GM21737 (cell line): ENCODE measurements at regions not wholly inside any gene's neighbourhood (a gene's known extent, or its start where the extent isn't known, plus 50 kb on each side); places are given as distances from the start of the nearest gene placed in this dataset.
"Not testable (repeated sequence)": the region's sequence is repeated elsewhere in the genome, so short reads cannot be mapped to it uniquely, and the experiment has no call there.

Source experiments
- ATAC-seq: cut with Tn5 transposase; IDR thresholded peaks from one replicate; pipeline ENCODE4 v1.9.1; 2021; ENCODE audit warnings: mild to moderate bottlenecking, moderate library complexity; ENCODE audit not compliant: unreplicated experiment

DNA sequence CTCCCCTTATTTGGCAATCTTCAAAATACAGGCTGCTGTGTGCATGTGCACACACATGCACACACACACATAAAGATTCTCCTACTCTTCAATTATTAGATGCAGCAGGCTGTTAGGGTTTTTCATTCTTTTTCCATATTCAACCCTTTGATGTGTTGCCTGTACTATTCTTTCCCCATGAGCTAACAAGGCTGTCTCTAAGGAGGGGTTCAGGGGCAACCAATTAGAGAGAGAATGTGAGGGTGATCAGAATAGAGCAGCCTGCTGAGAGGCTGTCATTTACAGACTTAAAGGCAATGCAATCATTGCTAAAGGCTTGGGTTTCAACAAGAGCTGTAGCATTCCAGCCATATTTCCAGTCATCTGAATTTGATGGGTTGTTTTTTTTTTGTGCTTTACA lies 467.4 kb upstream of the ID4 start:
- ATAC-seq, result no peak

- no peak for ATAC-seq
Measured at GRCh38 chr6:19370831-19371230, 466.3 kb upstream of the ID4 start.

DNA sequence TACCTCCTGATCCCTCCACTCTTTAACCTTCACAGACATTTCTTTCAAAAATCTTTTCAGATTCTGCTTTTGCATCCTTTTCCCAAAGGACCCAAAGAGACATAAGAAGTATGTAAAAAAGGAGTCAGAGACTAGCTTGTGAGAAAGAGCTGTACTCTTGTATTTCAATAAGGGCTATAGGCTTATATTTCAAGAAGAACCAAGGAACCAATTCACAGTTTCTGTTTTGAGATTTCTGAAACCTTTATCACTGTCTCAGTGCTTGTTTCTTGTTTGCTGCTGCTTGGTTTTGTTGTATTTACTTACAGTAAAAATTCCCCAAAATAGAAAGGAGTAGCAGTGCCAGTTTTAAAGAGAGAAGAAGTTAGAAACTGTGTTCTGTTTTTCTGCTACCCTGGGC lies 461.6 kb upstream of the ID4 start:
- no peak for ATAC-seq

GRCh38 chr6:19377722-19378121 lies 459.4 kb upstream of the ID4 start:
- ATAC-seq, result no peak

DNA sequence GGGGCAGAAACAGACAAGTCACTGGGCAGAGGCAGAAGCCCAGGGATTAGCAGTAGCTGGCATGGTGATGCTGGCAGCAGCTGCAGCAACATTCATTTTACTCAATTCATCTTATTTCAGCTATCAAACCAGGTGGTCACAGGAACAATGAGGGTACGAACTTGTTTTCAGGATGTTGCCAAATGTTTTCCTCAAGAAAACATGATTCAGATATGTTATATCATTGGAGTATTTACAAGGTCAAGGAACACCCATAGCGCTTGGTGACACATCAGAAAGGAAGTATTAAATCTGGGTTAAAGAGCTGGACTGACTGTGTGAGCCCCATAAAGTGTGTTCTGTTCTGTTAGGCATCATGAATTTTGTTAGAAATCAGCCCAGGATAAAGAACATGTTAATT lies 456.9 kb upstream of the ID4 start:
- no peak for ATAC-seq

DNA sequence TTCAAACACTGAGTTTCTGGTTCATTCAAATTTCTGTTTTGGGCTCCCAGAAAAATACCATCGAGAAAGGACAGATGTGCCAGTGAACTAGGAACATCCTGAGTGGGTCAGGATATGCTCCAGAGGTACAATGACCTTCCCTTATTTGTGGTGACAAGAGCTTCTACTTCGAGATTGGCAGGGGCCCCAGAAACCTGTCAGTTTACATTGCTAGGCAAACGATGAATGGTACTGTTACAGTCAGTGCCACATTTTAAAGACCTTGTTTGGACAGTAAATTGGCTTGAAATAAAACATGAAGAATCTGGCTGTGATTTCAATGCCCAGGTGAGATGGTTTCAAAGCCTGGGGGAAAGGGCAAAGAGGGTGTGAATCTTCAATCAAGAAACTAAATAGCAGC lies 454.5 kb upstream of the ID4 start:
- ATAC-seq, result no peak

DNA sequence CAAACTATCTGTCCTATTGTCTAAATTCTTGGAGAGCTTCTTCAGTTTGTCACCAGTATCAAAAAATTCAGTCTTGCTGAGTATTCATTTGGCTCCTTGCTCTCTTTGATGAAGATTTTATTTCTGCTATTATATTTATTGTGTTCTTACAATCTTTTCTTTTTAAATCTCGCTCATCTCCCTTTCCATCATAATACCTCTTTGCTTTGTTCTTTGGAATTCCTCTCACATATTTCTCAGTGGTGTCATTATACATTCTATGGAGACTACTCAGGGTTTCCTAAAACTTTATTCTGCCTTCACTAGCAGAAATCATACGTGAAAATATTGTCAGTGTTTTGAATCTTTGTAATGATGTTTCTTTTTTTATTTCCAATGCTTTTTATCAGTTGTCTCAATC lies 445.2 kb upstream of the ID4 start:
- no peak for ATAC-seq

GRCh38 chr6:19394051-19394450 lies 443.1 kb upstream of the ID4 start:
- no peak for ATAC-seq

GRCh38 chr6:19394687-19395086 lies 442.5 kb upstream of the ID4 start:
- ATAC-seq, result no peak

GRCh38 chr6:19395316-19395715 lies 441.9 kb upstream of the ID4 start:
- ATAC-seq, result no peak

DNA sequence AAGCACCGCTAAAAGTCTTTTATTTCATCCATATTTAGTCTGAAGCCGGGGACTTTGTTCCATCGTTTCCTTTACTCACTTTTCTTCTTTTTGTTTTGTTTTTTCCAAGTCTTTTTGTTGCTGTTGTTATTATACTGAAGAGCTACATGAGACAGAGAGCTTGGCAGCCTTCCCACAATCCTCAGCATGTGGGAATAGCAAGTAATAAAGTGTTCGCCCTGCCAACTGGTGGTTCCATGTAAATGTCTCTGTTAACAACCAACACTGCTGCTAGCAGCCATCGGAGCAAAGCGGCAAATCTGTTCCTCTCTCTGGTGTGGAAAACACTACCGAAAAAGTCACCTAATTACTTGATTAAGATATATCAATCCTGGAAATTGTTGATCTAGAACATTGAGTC lies 437.8 kb upstream of the ID4 start:
- ATAC-seq, result no peak

DNA sequence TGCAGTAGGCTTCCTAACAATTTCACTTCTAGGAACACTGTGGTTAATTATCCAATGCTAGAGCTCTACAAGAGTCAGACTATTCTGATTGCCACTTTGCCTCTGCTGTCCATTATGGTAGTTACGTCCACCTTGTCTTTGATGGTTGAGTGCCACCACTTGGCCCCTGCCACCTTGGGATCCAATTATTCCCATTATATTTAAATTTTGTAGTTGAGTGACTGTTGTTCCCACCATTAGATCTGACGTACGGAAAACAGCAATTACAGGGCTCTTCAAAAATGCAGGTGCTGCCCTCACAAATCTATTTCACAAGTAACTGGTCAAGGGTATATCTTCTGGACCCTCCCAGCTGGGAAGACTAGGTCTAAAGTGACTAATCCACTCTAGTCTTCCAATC lies 432.3 kb upstream of the ID4 start:
- ATAC-seq, result not testable (repeated sequence)

GRCh38 chr6:19408331-19408730 lies 428.8 kb upstream of the ID4 start:
- ATAC-seq, result no peak

DNA sequence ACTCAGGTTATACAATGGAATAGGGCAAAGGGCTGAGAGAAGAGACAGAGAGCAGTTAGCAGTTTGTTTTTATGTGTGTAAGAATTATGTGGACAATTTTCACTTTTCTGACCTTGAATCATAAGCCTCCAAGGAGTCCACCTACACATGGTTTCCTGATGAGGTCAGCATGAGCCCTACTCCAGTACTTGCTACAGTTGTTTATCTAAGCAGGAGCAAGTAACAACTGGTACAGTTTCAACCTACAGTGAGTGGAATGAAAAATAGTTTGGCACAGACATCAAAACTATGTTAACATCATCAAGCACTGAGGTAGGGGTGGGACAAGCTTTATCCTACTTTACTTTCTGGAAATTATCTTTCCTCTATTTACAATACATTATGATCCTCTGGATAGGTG lies 426.7 kb upstream of the ID4 start:
- no peak for ATAC-seq

DNA sequence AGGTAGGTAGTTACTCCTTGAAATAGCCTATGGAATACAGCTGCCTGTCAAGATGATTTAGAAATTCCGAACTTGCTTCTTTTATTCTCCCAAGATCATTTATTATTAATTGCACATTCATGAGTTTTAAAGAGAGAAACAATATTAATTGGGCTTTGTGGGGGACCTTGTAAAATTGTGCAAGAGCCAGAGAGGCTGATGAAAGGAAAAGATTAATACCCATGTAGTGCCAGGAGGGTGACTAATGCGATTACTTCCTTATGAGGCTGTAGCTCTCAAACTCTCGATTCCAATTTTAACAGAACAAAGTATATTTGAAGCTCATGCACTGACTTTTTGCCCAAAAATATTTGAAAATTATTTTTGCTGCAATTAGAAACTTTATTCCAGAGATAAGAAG lies 423.8 kb upstream of the ID4 start:
- ATAC-seq, result no peak

DNA sequence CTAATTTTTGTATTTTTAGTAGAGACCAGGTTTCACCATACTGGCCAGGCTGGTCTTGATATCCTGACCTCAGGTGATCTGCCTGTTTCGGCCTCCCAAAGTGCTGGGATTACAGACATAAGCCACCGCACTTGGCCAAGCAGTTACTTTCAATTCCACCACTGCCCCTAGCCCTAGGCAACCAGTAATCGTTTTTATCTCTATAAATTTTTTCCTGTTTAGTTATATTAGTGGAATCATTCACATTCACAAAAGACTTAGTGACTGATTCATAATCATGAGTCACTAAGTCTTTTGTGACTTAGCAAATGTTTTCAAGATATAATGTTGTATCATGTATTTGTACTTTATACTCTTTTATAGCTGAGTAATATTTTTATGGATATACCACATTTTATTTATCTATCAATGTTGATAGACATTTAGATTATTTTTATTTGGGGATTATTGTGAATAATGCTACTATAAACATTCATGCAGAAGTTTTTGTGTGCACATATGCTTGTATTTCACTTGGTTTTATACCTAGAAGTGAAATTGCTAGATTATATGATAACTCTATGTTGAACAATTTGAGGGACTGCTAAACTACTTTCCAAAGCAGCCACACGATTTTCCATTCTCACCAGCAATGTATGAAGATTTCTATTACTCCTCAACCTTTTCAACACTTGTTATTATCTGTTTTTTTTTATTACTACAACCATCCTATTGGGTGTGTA lies 421.4 kb upstream of the ID4 start:
- no peak for ATAC-seq

DNA sequence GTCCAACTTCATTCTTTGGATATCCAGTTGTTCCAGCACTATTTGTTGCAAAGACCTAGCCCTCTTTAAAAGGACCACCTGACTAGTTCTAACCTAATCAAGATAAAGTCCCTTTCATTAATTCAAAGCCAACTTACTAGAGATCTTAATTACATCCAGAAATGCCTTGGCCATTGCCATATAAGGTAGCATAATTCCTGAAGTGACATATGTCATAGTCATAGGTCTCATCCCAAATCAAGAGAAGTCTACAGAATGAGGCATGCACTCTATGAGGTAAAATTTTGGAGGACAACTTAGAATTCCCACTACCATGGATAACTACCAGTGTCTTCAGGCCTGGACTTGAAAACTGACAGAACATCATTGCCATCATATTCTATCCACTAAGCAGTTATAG lies 420.4 kb upstream of the ID4 start:
- no peak for ATAC-seq

DNA sequence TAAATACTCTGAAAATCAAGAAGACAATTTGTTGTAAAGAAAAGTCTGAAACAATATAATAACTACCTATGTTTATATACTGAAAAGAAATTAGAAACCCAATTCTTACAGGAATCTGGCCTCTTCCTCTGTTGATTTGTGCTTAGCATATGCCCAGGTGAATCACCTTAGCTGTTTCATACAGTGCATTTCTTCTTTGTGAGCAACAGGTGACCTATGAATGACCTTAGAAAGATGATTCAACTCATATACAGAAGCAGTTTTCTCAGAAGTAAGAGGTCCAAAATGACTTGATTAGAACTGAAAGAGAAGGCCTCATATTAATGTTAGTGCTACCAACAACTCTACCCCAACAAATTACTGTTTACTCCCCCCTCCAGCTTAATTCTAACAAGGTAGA lies 419.5 kb upstream of the ID4 start:
- no peak for ATAC-seq

GRCh38 chr6:19424853-19425252 lies 412.3 kb upstream of the ID4 start:
- no peak for ATAC-seq

GRCh38 chr6:19427548-19427947 lies 409.6 kb upstream of the ID4 start:
- no peak for ATAC-seq

DNA sequence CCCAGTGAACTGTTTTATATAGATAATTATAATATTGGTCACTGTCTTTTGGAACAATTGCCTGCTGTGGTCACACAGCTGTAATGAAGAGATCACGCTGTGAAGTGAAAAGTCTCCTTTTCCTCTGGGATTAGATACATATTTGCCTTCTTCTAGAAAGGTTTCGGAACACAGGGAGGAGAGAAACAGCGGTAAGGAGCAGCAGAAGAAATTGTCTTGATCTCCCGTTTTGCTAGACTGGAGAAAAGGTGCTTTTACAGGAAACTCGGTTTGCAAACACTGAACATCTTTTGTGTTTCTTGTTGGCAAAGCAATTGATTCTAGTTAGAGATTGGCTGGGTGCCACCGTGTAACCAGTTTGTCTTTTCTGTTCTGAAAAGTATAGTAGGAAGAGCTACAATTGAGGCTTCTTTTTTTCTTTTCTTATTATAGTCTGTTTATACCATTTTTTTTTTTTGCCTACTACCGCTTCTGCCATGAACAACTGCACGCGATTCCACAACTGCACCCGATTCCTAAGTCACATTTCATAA lies 404.1 kb upstream of the ID4 start:
- ATAC-seq, result no peak

DNA sequence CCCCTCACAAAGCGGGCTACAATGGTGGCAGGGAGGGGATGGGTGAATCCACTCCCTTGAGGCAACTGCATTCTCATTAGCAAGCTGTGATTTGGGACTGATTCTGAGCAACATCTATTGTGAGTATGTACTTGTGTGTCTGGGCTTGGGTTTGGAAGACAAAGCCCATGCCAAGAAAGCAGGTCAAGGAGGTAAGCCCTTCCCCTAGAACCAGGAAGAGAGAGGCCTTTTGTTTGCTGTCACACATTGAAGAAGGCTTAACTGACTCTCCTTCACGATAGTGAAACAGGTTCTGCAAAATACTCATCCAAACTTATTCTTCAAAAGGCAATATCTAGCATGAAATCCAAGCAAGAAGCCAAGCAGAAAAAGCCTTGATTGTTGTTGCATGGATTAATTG lies 403.1 kb upstream of the ID4 start:
- no peak for ATAC-seq

GRCh38 chr6:19435755-19436154 lies 401.4 kb upstream of the ID4 start:
- no peak for ATAC-seq
